AG09319 (cell line): ENCODE measurements at regions not wholly inside any gene's neighbourhood (a gene's known extent, or its start where the extent isn't known, plus 50 kb on each side); places are given as distances from the start of the nearest gene placed in this dataset.
"Not testable (repeated sequence)": the region's sequence is repeated elsewhere in the genome, so short reads cannot be mapped to it uniquely, and the experiment has no call there.

Experiments
- DNase-seq: peaks from one replicate; pipeline ENCODE4 v3.0.0-alpha.2; 2010; ENCODE audit warnings: low read depth; ENCODE audit errors: extremely low read depth
- CTCF ChIP-seq: IDR thresholded peaks from 2 replicates; pipeline ENCODE4 v1.5.1; 2011; ENCODE audit warnings: low read depth, mild to moderate bottlenecking, inconsistent platforms, low read length, moderate library complexity

GRCh38 chr15:91435113-91435512, 335.1 kb downstream of the SV2B start:
- DNase-seq, result no peak
- TF ChIP-seq CTCF, result no peak

- TF ChIP-seq CTCF, result no peak
- no peak for DNase-seq
Observed at GRCh38 chr15:91444656-91445055, 344.6 kb downstream of the SV2B start.

GRCh38 chr15:91445695-91446228, 345.7 kb downstream of the SV2B start:
- no peak for DNase-seq
- TF ChIP-seq CTCF, result no peak

- no peak for TF ChIP-seq CTCF
- DNase-seq, result no peak
Observed at GRCh38 chr15:91447991-91448644, 348.1 kb downstream of the SV2B start.

- not testable (repeated sequence) for DNase-seq
Observed at GRCh38 chr15:91453376-91453775, 353.3 kb downstream of the SV2B start.

- no peak for DNase-seq
- no peak for TF ChIP-seq CTCF
Observed at GRCh38 chr15:91456251-91456718, 356.2 kb downstream of the SV2B start.

GRCh38 chr15:91456921-91457320, 356.9 kb downstream of the SV2B start:
- TF ChIP-seq CTCF, result no peak
- DNase-seq, result no peak

GRCh38 chr15:91461377-91461776, 361.3 kb downstream of the SV2B start:
- no peak for DNase-seq
- no peak for TF ChIP-seq CTCF
